HG02610 (cell line): ENCODE measurements at regions not wholly inside any gene's neighbourhood (a gene's known extent, or its start where the extent isn't known, plus 50 kb on each side); places are given as distances from the start of the nearest gene placed in this dataset.
"Not testable (repeated sequence)": the region's sequence is repeated elsewhere in the genome, so short reads cannot be mapped to it uniquely, and the experiment has no call there.

Experiments
- ATAC-seq: cut with Tn5 transposase; IDR thresholded peaks from one replicate; pipeline ENCODE4 v1.9.1; 2021; ENCODE audit warnings: mild to moderate bottlenecking, moderate library complexity; ENCODE audit not compliant: unreplicated experiment

DNA sequence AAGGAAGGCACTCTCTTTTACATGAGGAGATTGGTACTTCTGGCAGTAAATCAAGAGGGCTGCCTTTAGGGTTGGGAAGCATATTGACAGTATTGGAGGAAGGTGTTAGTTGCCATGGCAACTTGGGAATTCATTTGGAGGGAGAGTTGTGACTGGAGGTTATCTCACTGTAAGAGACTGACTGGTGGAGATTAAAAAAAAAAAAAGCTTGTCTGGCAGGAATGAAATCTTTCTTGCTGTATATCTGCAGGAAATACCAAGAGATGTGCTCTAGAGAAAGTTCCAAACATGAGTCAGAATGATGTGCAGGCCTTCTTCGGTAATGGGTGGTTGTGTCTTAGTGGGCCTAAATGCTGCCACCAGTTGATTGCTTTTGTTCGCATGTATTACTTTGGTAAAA lies 59.8 kb upstream of the FAM72C start:
- ATAC-seq: not testable (repeated sequence)

DNA sequence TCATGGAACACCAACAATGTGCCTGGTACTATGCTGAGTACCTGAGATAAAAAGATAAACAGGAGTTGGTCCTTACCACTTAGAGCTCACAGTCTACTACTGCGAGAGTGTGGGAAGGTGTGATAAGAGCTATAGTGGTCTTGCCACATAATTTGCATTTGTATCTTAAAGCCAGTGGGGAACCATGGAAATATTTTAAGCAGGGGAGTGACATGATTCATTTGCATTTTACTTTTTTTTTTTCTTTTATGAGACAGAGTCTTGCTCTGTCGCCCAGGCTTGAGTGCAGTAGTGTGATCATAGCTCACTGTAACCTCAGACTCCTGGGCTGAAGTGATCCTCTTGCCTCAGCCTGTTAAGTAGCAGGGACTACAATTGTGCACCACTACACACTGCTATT lies 54.2 kb upstream of the FAM72C start:
- ATAC-seq: peak; percentile 82

DNA sequence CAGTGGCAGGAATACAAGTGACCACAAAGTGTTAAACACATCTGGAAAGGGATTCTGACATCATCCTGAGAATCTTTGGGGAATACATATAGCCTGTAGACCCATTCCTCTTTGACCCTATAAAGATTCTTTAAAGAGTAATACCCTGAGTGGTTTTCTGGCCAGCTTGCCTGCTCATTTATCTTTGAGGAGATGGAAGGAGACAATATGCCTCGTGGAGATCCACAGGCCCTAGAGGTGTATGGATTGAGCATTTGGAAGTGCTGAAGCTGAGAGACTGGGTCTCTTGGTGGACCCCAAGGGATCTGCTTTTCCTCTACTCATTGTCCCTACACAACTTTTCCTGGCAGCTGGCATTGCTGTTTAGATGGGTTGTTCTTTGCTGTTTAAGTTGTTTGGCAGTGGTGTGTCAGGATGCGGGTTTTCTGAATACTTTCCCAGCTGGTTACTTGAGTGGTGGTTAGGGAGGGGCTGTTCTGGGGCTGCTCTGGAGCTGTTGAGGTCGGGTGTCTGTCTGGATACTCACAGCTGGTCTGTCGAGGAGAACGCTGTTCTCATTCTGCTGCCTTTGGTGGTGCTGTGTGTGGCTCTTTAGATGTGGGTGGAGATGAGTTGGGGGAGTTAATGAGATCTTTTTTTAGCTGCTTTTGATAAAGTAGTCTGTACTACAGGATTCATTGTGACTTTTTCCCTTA lies 50.1 kb upstream of the FAM72C start:
- not testable (repeated sequence) for ATAC-seq
